SK-N-SH (cell line): ENCODE measurements at regions not wholly inside any gene's neighbourhood (a gene's known extent, or its start where the extent isn't known, plus 50 kb on each side); places are given as distances from the start of the nearest gene placed in this dataset.

ENCODE experiments used
- CTCF ChIA-PET: fragments of 300-600, 350-600 bp; formaldehyde crosslinking; extraction: SDS; loops from one replicate; lab custom pipeline; 2021; lab: Yijun Ruan, JAX
- POLR2A ChIA-PET: fragments of 350-600 bp; sonication (Branson Sonifier 250); formaldehyde crosslinking; extraction: SDS; loops from one replicate; lab custom pipeline; 2020; ENCODE audit warnings: antibody characterized with exemption, inconsistent platforms; lab: Yijun Ruan, JAX
- DNase-seq: peaks from one replicate; pipeline ENCODE4 v3.0.0; 2012
- H2AFZ ChIP-seq: fragments of 200-600 bp; sonication (generic); 2 replicates; pipeline ENCODE4 v1.8.1; 2016; ENCODE audit warnings: antibody characterized with exemption, mild to moderate bottlenecking, low read depth
- H3F3A ChIP-seq: fragments of 200-600 bp; sonication (generic); replicated peaks from 2 replicates; pipeline ENCODE3; 2016; ENCODE audit warnings: antibody characterized with exemption, mild to moderate bottlenecking; ENCODE audit not compliant: insufficient read depth
- H3K27ac ChIP-seq, 2 experiments: fragments of 200-500 bp in 1 of 2; fragments of 200-600 bp in 1 of 2; sonication (Bioruptor generic) in 1 of 2; sonication (generic), shearing (Covaris generic) in 1 of 2; 2 replicates each; pipeline versions ENCODE4 v1.5.1 to v1.6.1; 2014 to 2016; ENCODE audit warnings: low read depth in 2 of 2, inconsistent platforms in 1 of 2, low read length in 1 of 2, mild to moderate bottlenecking in 1 of 2, mixed read lengths in 1 of 2
- H3K27me3 ChIP-seq: fragments of 200-600 bp; sonication (generic), shearing (Covaris generic); 2 replicates; pipeline ENCODE4 v1.6.1; 2016; ENCODE audit warnings: mixed run types; ENCODE audit not compliant: insufficient read depth
- H3K36me3 ChIP-seq, 2 experiments: fragments of 200-500 bp in 1 of 2; fragments of 200-600 bp in 1 of 2; sonication (Bioruptor generic) in 1 of 2; sonication (generic) in 1 of 2; replicated peaks in 1 of 2; 2 replicates each; pipeline versions ENCODE3 to v1.5.1; 2014 to 2016; ENCODE audit warnings: low read length in 1 of 2, mild to moderate bottlenecking in 1 of 2; ENCODE audit not compliant: insufficient read depth in 2 of 2, control insufficient read depth in 1 of 2
- H3K4me1 ChIP-seq, 2 experiments: fragments of 200-500 bp in 1 of 2; fragments of 200-600 bp in 1 of 2; sonication (Bioruptor generic) in 1 of 2; sonication (generic), shearing (Covaris generic) in 1 of 2; 2 replicates each; pipeline versions ENCODE4 v1.5.1 to v1.6.1; 2014 to 2016; ENCODE audit warnings: low read depth in 1 of 2, low read length in 1 of 2, mixed run types in 1 of 2; ENCODE audit not compliant: insufficient read depth in 2 of 2, control insufficient read depth in 1 of 2
- H3K4me2 ChIP-seq: fragments of 200-600 bp; sonication (generic), shearing (Covaris generic); 2 replicates; pipeline ENCODE4 v1.6.1; 2017; ENCODE audit warnings: mixed run types
- H3K4me3 ChIP-seq, 2 experiments: fragments of 200-500 bp in 1 of 2; fragments of 200-600 bp in 1 of 2; sonication (Bioruptor generic) in 1 of 2; sonication (generic), shearing (Covaris generic) in 1 of 2; 2 replicates each; pipeline versions ENCODE4 v1.5.1 to v1.8.1; 2014 to 2016; ENCODE audit warnings: low read depth in 2 of 2, inconsistent platforms in 1 of 2, low read length in 1 of 2, mild to moderate bottlenecking in 1 of 2, mixed read lengths in 1 of 2, moderate library complexity in 1 of 2
- H3K79me2 ChIP-seq: fragments of 200-600 bp; sonication (generic); 2 replicates; pipeline ENCODE4 v1.8.1; 2017; ENCODE audit warnings: mild to moderate bottlenecking; ENCODE audit not compliant: insufficient read depth
- H3K9ac ChIP-seq: fragments of 200-600 bp; sonication (generic); 2 replicates; pipeline ENCODE4 v1.6.1; 2017; ENCODE audit warnings: mixed run types
- H3K9me2 ChIP-seq: fragments of 200-600 bp; sonication (generic); 2 replicates; pipeline ENCODE4 v1.6.1; 2017; ENCODE audit warnings: mixed run types
- H3K9me3 ChIP-seq: fragments of 200-600 bp; sonication (generic); 2 replicates; pipeline ENCODE4 v1.6.1; 2017; ENCODE audit warnings: mixed run types, mild to moderate bottlenecking, moderate library complexity
- H4K20me1 ChIP-seq: fragments of 200-600 bp; sonication (generic); 2 replicates; pipeline ENCODE4 v1.6.1; 2017; ENCODE audit warnings: mild to moderate bottlenecking, mixed run types; ENCODE audit not compliant: insufficient read depth
- CHD2 ChIP-seq: fragments of 150-350 bp; IDR thresholded peaks from 2 replicates; pipeline ENCODE4 v1.6.1; 2018; ENCODE audit warnings: low read length; ENCODE audit not compliant: partially characterized antibody
- ELF1 ChIP-seq: IDR thresholded peaks from 2 replicates; pipeline ENCODE4 v1.4.0; 2012
- EP300 ChIP-seq, 2 experiments: IDR thresholded peaks; 2 replicates each; pipeline versions ENCODE4 v1.4.0 to v1.6.1; 2012; ENCODE audit warnings: borderline replicate concordance in 1 of 2, low read depth in 1 of 2, low read length in 1 of 2
- FOSL2 ChIP-seq: IDR thresholded peaks from 2 replicates; pipeline ENCODE4 v1.4.0; 2012; ENCODE audit warnings: low read depth, mild to moderate bottlenecking, moderate library complexity, borderline replicate concordance
- FOXJ3 ChIP-seq: sonication (generic); formaldehyde crosslinking; IDR thresholded peaks from 2 replicates; pipeline ENCODE4 v1.5.1; 2020; ENCODE audit warnings: mild to moderate bottlenecking, missing genetic modification reagents
- FOXM1 ChIP-seq: IDR thresholded peaks from 2 replicates; pipeline ENCODE4 v1.4.0; 2012; ENCODE audit warnings: low read depth, mild to moderate bottlenecking
- GATA2 ChIP-seq: sonication (generic); formaldehyde crosslinking; IDR thresholded peaks from 2 replicates; pipeline ENCODE4 v1.5.0; 2020; ENCODE audit warnings: mild to moderate bottlenecking, missing genetic modification reagents
- JUND ChIP-seq: IDR thresholded peaks from 2 replicates; pipeline ENCODE4 v1.4.0; 2012
- MEF2A ChIP-seq: IDR thresholded peaks from 2 replicates; pipeline ENCODE4 v1.4.0; 2012; ENCODE audit warnings: low read depth, borderline replicate concordance
- MXI1 ChIP-seq: IDR thresholded peaks from 2 replicates; pipeline ENCODE4 v1.6.1; 2012; ENCODE audit warnings: mild to moderate bottlenecking, low read depth, low read length, improper control_type of control experiment
- NFIC ChIP-seq: IDR thresholded peaks from 2 replicates; pipeline ENCODE4 v1.4.0; 2012; ENCODE audit warnings: borderline replicate concordance
- NRF1 ChIP-seq: IDR thresholded peaks from 2 replicates; pipeline ENCODE4 v1.6.1; 2012; ENCODE audit warnings: low read depth, mild to moderate bottlenecking, low read length
- POLR2AphosphoS5 ChIP-seq: IDR thresholded peaks from 2 replicates; pipeline ENCODE4 v1.6.1; 2012; ENCODE audit warnings: low read depth, low read length
- SIN3A ChIP-seq: IDR thresholded peaks from 2 replicates; pipeline ENCODE4 v1.6.1; 2012; ENCODE audit warnings: low read depth, mild to moderate bottlenecking, low read length, moderate library complexity, borderline replicate concordance
- TCF12 ChIP-seq: IDR thresholded peaks from 2 replicates; pipeline ENCODE4 v1.4.0; 2012
- TEAD4 ChIP-seq: IDR thresholded peaks from 2 replicates; pipeline ENCODE4 v1.4.0; 2012; ENCODE audit warnings: mild to moderate bottlenecking, borderline replicate concordance; ENCODE audit not compliant: insufficient read depth
- WGBS: methylation state at CpG from one replicate; pipeline ENCODE4 v1.1.6; 2017; ENCODE audit warnings: low lambda C conversion rate; 5-methylcytosine and 5-hydroxymethylcytosine counted together
- TF ChIP-seq, protein P1 (sequence below): IDR thresholded peaks from 2 replicates; pipeline ENCODE4 v1.6.1; 2012; ENCODE audit warnings: mild to moderate bottlenecking, low read depth, low read length, moderate library complexity
- TF ChIP-seq, protein P2 (sequence below): IDR thresholded peaks from 2 replicates; pipeline ENCODE4 v1.4.0; 2012; ENCODE audit warnings: low read depth, borderline replicate concordance
- TF ChIP-seq, protein P3 (sequence below): fragments of 150-350 bp; IDR thresholded peaks from 2 replicates; pipeline ENCODE4 v1.6.1; 2017; ENCODE audit warnings: antibody characterized with exemption, low read length, low read depth, borderline replicate concordance

GRCh38 chrX:125003746-125004446 lies 315.8 kb upstream of the TEX13C start:
- CTCF ChIA-PET, result no interaction called here
- H3F3A ChIP-seq, result no peaks in the 10 kb centered on the region
- no peak overlapping the region for H2AFZ ChIP-seq
- H3K9ac ChIP-seq, result no peak overlapping the region
- POLR2A ChIA-PET, result no interaction called here
- WGBS, result 9% methylated on average over 7 of the region's 7 CpGs
- no peak for TF ChIP-seq EP300 (IDR thresholded peaks at IDR 0.05; ENCODE audit: borderline replicate concordance in 1 of 2, low read depth in 1 of 2, low read length in 1 of 2)
- TF ChIP-seq, protein P1, sequence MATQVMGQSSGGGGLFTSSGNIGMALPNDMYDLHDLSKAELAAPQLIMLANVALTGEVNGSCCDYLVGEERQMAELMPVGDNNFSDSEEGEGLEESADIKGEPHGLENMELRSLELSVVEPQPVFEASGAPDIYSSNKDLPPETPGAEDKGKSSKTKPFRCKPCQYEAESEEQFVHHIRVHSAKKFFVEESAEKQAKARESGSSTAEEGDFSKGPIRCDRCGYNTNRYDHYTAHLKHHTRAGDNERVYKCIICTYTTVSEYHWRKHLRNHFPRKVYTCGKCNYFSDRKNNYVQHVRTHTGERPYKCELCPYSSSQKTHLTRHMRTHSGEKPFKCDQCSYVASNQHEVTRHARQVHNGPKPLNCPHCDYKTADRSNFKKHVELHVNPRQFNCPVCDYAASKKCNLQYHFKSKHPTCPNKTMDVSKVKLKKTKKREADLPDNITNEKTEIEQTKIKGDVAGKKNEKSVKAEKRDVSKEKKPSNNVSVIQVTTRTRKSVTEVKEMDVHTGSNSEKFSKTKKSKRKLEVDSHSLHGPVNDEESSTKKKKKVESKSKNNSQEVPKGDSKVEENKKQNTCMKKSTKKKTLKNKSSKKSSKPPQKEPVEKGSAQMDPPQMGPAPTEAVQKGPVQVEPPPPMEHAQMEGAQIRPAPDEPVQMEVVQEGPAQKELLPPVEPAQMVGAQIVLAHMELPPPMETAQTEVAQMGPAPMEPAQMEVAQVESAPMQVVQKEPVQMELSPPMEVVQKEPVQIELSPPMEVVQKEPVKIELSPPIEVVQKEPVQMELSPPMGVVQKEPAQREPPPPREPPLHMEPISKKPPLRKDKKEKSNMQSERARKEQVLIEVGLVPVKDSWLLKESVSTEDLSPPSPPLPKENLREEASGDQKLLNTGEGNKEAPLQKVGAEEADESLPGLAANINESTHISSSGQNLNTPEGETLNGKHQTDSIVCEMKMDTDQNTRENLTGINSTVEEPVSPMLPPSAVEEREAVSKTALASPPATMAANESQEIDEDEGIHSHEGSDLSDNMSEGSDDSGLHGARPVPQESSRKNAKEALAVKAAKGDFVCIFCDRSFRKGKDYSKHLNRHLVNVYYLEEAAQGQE, result no peak
- TF ChIP-seq GATA2 (CRISPR knock-in tag), result no peak
- TF ChIP-seq, protein P2, sequence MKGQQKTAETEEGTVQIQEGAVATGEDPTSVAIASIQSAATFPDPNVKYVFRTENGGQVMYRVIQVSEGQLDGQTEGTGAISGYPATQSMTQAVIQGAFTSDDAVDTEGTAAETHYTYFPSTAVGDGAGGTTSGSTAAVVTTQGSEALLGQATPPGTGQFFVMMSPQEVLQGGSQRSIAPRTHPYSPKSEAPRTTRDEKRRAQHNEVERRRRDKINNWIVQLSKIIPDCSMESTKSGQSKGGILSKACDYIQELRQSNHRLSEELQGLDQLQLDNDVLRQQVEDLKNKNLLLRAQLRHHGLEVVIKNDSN, result no peak
- TF ChIP-seq NFIC, result no peak
- TF ChIP-seq MEF2A, result no peak
- TF ChIP-seq NRF1, result no peak
- no peak for TF ChIP-seq JUND
- TF ChIP-seq, protein P3, sequence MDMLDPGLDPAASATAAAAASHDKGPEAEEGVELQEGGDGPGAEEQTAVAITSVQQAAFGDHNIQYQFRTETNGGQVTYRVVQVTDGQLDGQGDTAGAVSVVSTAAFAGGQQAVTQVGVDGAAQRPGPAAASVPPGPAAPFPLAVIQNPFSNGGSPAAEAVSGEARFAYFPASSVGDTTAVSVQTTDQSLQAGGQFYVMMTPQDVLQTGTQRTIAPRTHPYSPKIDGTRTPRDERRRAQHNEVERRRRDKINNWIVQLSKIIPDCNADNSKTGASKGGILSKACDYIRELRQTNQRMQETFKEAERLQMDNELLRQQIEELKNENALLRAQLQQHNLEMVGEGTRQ, result no peak
- no peak for TF ChIP-seq MXI1
- TF ChIP-seq FOXJ3 (CRISPR knock-in tag), result no peak
- TF ChIP-seq TCF12, result no peak
- no peak for TF ChIP-seq FOSL2
- no peak for TF ChIP-seq ELF1
- no peak for TF ChIP-seq TEAD4
- TF ChIP-seq FOXM1, result no peak
- TF ChIP-seq SIN3A, result no peak
- no peak for TF ChIP-seq POLR2AphosphoS5
- TF ChIP-seq CHD2, result no peak
- no peak overlapping the region for H3K4me3 ChIP-seq
- no peak overlapping the region for H3K27ac ChIP-seq
- no peak for DNase-seq
- H3K9me2 ChIP-seq, result no peaks in the 10 kb centered on the region
- no peaks in the 10 kb centered on the region for H3K27me3 ChIP-seq
- H4K20me1 ChIP-seq, result no peaks in the 10 kb centered on the region
- no peaks in the 10 kb centered on the region for H3K79me2 ChIP-seq
- H3K36me3 ChIP-seq, result no peaks in the 10 kb centered on the region
- H3K4me2 ChIP-seq, result no peak overlapping the region
- H3K9me3 ChIP-seq, result no peaks in the 10 kb centered on the region
- no peaks in the 10 kb centered on the region for H3K4me1 ChIP-seq
